Hepatocyte (in vitro differentiated cells): ENCODE measurements at regions not wholly inside any gene's neighbourhood (a gene's known extent, or its start where the extent isn't known, plus 50 kb on each side); places are given as distances from the start of the nearest gene placed in this dataset.

Experiments used
- DNase-seq: peaks from one replicate; pipeline ENCODE4 v3.0.0-alpha.2; 2016; ENCODE audit warnings: low spot score
- H2AFZ ChIP-seq: fragments of 200-600 bp; sonication (generic); 2 replicates; pipeline ENCODE4 v1.6.0; 2016; ENCODE audit warnings: antibody characterized with exemption, mild to moderate bottlenecking
- H3K27ac ChIP-seq: fragments of 200-600 bp; sonication (generic); 2 replicates; pipeline ENCODE4 v1.5.1; 2016; ENCODE audit warnings: mild to moderate bottlenecking
- H3K27me3 ChIP-seq: fragments of 200-600 bp; sonication (generic); 2 replicates; pipeline ENCODE4 v1.6.1; 2016
- H3K36me3 ChIP-seq: fragments of 200-600 bp; sonication (generic); replicated peaks from 2 replicates; pipeline ENCODE4 v1.5.1; 2016; ENCODE audit warnings: low read depth; ENCODE audit not compliant: insufficient read depth
- H3K4me1 ChIP-seq: fragments of 200-600 bp; sonication (generic); 2 replicates; pipeline ENCODE4 v1.5.1; 2016; ENCODE audit warnings: mild to moderate bottlenecking, moderate library complexity; ENCODE audit not compliant: insufficient read depth
- H3K4me2 ChIP-seq: fragments of 200-600 bp; sonication (generic); 2 replicates; pipeline ENCODE4 v1.6.0; 2016
- H3K4me3 ChIP-seq: fragments of 200-600 bp; sonication (generic); 2 replicates; pipeline ENCODE4 v1.5.1; 2016; ENCODE audit warnings: mild to moderate bottlenecking
- H3K79me2 ChIP-seq: fragments of 200-600 bp; sonication (generic); 2 replicates; pipeline ENCODE4 v1.6.0; 2017; ENCODE audit warnings: mild to moderate bottlenecking
- H3K9me2 ChIP-seq: fragments of 200-600 bp; sonication (generic); replicated peaks from 2 replicates; pipeline ENCODE4 v1.6.0; 2017; ENCODE audit warnings: mild to moderate bottlenecking; ENCODE audit not compliant: insufficient read depth
- H3K9me3 ChIP-seq: fragments of 200-600 bp; sonication (generic); 2 replicates; pipeline ENCODE4 v1.5.1; 2016; ENCODE audit warnings: low read depth, mild to moderate bottlenecking
- H4K20me1 ChIP-seq: fragments of 200-600 bp; sonication (generic); 2 replicates; pipeline ENCODE4 v1.6.0; 2016; ENCODE audit warnings: mild to moderate bottlenecking; ENCODE audit not compliant: insufficient read depth, poor library complexity, severe bottlenecking
- EZH2 ChIP-seq: fragments of 200-600 bp; sonication (generic); IDR thresholded peaks from 2 replicates; pipeline ENCODE4 v1.6.1; 2016; ENCODE audit warnings: antibody characterized with exemption, mild to moderate bottlenecking, borderline replicate concordance
- EZH2phosphoT487 ChIP-seq: fragments of 200-600 bp; sonication (generic); IDR thresholded peaks from one replicate; pipeline ENCODE4 v1.6.1; 2018; ENCODE audit warnings: antibody characterized with exemption, mild to moderate bottlenecking, low read depth, moderate library complexity; ENCODE audit not compliant: unreplicated experiment, severe bottlenecking
- WGBS: methylation state at CpG from one replicate; pipeline ENCODE4 v1.1.6; 2016; ENCODE audit warnings: low lambda C conversion rate; ENCODE audit errors: missing lambda C conversion rate; 5-methylcytosine and 5-hydroxymethylcytosine counted together
- TF ChIP-seq, protein P1 (sequence below): fragments of 200-600 bp; sonication (generic); IDR thresholded peaks from 2 replicates; pipeline ENCODE4 v1.5.1; 2016; ENCODE audit warnings: antibody characterized with exemption, mild to moderate bottlenecking; ENCODE audit not compliant: poor library complexity

DNA sequence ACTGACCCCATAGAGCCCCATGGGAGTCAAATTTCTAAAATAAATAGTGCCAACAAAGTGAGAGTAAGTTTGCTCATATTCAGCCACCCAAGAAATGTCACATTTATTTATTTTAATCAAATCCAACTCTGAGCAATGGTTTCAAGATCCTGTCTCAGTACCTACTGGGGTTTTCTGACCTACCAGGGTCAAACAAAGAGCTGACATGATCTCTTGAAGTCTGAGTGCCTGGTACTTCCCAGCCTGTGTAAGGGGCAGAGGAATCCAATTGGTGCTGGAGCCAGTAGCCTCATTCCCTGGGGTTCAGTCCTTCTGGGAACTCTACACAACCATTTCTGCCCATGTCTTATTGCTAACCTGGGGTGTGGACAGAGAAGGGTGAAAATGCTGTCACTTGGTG is 104.6 kb upstream of the SERP2 start:
- Histone ChIP-seq H4K20me1 (no peaks in the 10 kb centered on the region), H3K79me2 (no peaks in the 10 kb centered on the region), H3K36me3 (no peaks in the 10 kb centered on the region), H3K27ac (no peak overlapping the region), H3K27me3 (no peaks in the 10 kb centered on the region), H3K4me1 (peaks cover 24% of the 10 kb centered on the region), H3K4me2 (no peak overlapping the region), H2AFZ (no peak overlapping the region), H3K9me2 (no peaks in the 10 kb centered on the region), H3K4me3 (no peak overlapping the region), H3K9me3 (no peaks in the 10 kb centered on the region)
- TF ChIP-seq EZH2: no peak
- TF ChIP-seq, protein P1, sequence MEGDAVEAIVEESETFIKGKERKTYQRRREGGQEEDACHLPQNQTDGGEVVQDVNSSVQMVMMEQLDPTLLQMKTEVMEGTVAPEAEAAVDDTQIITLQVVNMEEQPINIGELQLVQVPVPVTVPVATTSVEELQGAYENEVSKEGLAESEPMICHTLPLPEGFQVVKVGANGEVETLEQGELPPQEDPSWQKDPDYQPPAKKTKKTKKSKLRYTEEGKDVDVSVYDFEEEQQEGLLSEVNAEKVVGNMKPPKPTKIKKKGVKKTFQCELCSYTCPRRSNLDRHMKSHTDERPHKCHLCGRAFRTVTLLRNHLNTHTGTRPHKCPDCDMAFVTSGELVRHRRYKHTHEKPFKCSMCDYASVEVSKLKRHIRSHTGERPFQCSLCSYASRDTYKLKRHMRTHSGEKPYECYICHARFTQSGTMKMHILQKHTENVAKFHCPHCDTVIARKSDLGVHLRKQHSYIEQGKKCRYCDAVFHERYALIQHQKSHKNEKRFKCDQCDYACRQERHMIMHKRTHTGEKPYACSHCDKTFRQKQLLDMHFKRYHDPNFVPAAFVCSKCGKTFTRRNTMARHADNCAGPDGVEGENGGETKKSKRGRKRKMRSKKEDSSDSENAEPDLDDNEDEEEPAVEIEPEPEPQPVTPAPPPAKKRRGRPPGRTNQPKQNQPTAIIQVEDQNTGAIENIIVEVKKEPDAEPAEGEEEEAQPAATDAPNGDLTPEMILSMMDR: no peak
- TF ChIP-seq EZH2phosphoT487: no peak
- no peak for DNase-seq

DNA sequence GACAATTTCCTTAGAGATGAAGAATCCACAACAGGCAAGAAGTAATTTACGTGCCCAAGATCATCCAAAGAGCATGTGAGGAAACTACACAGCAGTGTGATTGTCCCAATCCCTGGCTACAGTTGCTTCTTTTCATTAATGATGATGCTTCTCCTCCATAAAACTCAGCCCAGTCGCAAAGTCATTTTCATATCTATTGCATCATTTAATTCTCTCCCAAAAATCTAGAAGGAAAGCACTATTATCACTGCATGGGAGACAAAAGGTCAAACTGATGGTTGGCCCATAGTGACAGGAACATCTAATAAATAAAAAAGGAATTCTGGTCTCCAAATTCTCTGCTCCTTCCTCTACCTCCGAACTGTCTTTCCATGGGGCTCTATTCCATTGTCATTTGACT is 103.5 kb upstream of the SERP2 start:
- Histone ChIP-seq H4K20me1 (no peaks in the 10 kb centered on the region), H3K79me2 (no peaks in the 10 kb centered on the region), H2AFZ (no peak overlapping the region), H3K4me2 (no peak overlapping the region), H3K9me3 (no peaks in the 10 kb centered on the region), H3K9me2 (no peaks in the 10 kb centered on the region), H3K27me3 (no peaks in the 10 kb centered on the region), H3K36me3 (no peaks in the 10 kb centered on the region), H3K27ac (no peak overlapping the region), H3K4me3 (no peak overlapping the region), H3K4me1 (peaks cover 30% of the 10 kb centered on the region)
- WGBS: 99% methylated on average over 3 of the region's 3 CpGs
- no peak for TF ChIP-seq EZH2
- TF ChIP-seq, protein P1: no peak
- TF ChIP-seq EZH2phosphoT487: no peak
- DNase-seq: no peak

DNA sequence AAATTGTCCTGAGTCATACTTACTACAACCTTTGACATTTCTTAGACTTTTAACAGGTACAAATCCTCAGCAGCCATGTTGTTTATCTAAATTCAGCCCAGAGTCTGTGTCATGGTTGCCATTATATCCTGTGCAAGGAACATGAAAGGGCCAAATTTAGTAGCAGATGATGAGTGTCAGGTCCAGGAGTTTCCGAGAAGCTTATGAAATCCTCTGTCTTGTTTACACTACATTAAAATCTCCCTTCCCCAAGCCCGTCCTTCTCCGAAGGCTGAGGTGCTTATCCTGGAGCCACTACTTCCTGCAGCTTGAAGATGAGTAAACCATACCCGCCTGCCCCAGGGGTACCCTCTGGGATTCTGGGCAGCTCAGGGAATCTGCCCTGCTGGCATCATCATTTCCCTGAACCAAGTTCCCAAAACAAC is 102.6 kb upstream of the SERP2 start:
- no peak overlapping the region for H3K4me2 ChIP-seq
- no peak overlapping the region for H2AFZ ChIP-seq
- no peaks in the 10 kb centered on the region for H3K9me3 ChIP-seq
- H3K27me3 ChIP-seq: no peaks in the 10 kb centered on the region
- H4K20me1 ChIP-seq: no peaks in the 10 kb centered on the region
- H3K36me3 ChIP-seq: no peaks in the 10 kb centered on the region
- H3K27ac ChIP-seq: peak overlapping the region; percentile 76
- TF ChIP-seq EZH2phosphoT487 (no peak), EZH2 (no peak)
- TF ChIP-seq, protein P1: no peak
- H3K4me3 ChIP-seq: no peak overlapping the region
- H3K79me2 ChIP-seq: no peaks in the 10 kb centered on the region
- peaks cover 32% of the 10 kb centered on the region for H3K4me1 ChIP-seq
- DNase-seq: peak; percentile 18
- 47% methylated on average over 4 of the region's 4 CpGs for WGBS
- H3K9me2 ChIP-seq: no peaks in the 10 kb centered on the region

DNA sequence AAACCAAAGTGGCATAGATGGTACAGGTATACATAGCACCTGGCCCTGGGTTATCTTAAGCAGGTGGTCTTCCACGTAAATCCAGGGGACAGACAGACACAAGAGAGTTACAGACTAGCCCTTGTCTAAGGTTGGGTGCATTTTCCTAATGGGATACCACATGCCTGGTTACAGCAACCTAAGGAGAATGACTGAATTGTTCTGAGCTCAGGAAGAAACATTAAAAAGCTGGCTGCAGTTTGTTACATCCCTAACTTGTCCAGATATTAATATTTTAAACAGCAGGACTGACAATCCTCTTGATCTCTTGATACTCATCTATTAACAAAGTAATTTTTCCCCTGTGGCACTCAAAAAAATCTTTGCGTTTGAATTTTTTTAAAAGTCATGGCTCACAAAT is 102.2 kb upstream of the SERP2 start:
- Histone ChIP-seq H3K9me3 (no peaks in the 10 kb centered on the region), H3K27me3 (no peaks in the 10 kb centered on the region), H3K4me3 (no peak overlapping the region), H2AFZ (no peak overlapping the region), H3K36me3 (no peaks in the 10 kb centered on the region), H3K4me1 (peaks cover 32% of the 10 kb centered on the region), H4K20me1 (no peaks in the 10 kb centered on the region), H3K27ac (peak overlapping the region; percentile 76), H3K9me2 (no peaks in the 10 kb centered on the region), H3K79me2 (no peaks in the 10 kb centered on the region), H3K4me2 (no peak overlapping the region)
- TF ChIP-seq, protein P1: no peak
- 78% methylated on average over 2 of the region's 2 CpGs for WGBS
- DNase-seq: no peak
